PC-3 (cell line): ENCODE measurements at regions not wholly inside any gene's neighbourhood (a gene's known extent, or its start where the extent isn't known, plus 50 kb on each side); places are given as distances from the start of the nearest gene placed in this dataset.
"Not testable (repeated sequence)": the region's sequence is repeated elsewhere in the genome, so short reads cannot be mapped to it uniquely, and the experiment has no call there.

Source experiments
- ATAC-seq: fragments of 200-7000 bp; cut with Tn5 transposase; 2 replicates; pipeline ENCODE4 v1.9.1; 2020; ENCODE audit warnings: mild to moderate bottlenecking, moderate library complexity
- BruUV-seq: library from RNA; stranded (reverse); fragments of 400-500 nt; replicated peaks from 2 replicates; lab custom pipeline; 2021; lab: Mats Ljungman, UMichigan
- CTCF ChIA-PET: fragments of 300-600 bp; sonication (Branson Sonifier 250); formaldehyde crosslinking; loops from one replicate; lab custom pipeline; 2022; ENCODE audit warnings: antibody characterized with exemption; lab: Charles Lee
- POLR2A ChIA-PET: fragments of 300-600 bp; sonication (Branson Sonifier 250); formaldehyde crosslinking; loops from one replicate; lab custom pipeline; 2022; ENCODE audit warnings: antibody characterized with exemption; ENCODE audit not compliant: unreplicated experiment; lab: Charles Lee
- DNase-seq: peaks from one replicate; pipeline ENCODE4 v3.0.0-alpha.2; 2015
- H2AFZ ChIP-seq: fragments of 300-600 bp; sonication (generic); 2 replicates; pipeline ENCODE4 v1.6.0; 2016; ENCODE audit warnings: antibody characterized with exemption, low read length
- H3F3A ChIP-seq: fragments of 300-600 bp; sonication (generic); one replicate; pipeline ENCODE4 v1.6.0; 2017; ENCODE audit warnings: antibody characterized with exemption, low read length, control low read depth, mild to moderate bottlenecking; ENCODE audit not compliant: unreplicated experiment
- H3K27ac ChIP-seq: fragments of 300-600 bp; sonication (generic); 2 replicates; pipeline ENCODE4 v1.5.1; 2016; ENCODE audit warnings: mild to moderate bottlenecking, low read length
- H3K27me3 ChIP-seq: fragments of 300-600 bp; sonication (generic); 2 replicates; pipeline ENCODE4 v1.6.1; 2016; ENCODE audit warnings: low read length, mixed read lengths
- H3K36me3 ChIP-seq: fragments of 300-600 bp; sonication (generic); 2 replicates; pipeline ENCODE4 v1.6.1; 2016; ENCODE audit warnings: low read depth, mixed run types, low read length, mixed read lengths
- H3K4me1 ChIP-seq: fragments of 300-600 bp; sonication (generic); 2 replicates; pipeline ENCODE4 v1.5.1; 2016; ENCODE audit warnings: low read length; ENCODE audit not compliant: insufficient read depth
- H3K4me2 ChIP-seq: fragments of 300-600 bp; sonication (generic); 2 replicates; pipeline ENCODE4 v1.6.0; 2016; ENCODE audit warnings: low read length
- H3K4me3 ChIP-seq: fragments of 300-600 bp; sonication (generic); 2 replicates; pipeline ENCODE4 v1.5.1; 2016; ENCODE audit warnings: mild to moderate bottlenecking, low read length, mixed read lengths
- H3K79me2 ChIP-seq: fragments of 300-600 bp; sonication (generic); 2 replicates; pipeline ENCODE4 v1.6.1; 2017; ENCODE audit warnings: low read length, mixed read lengths
- H3K9ac ChIP-seq: fragments of 300-600 bp; sonication (generic); 2 replicates; pipeline ENCODE4 v1.6.0; 2016; ENCODE audit warnings: mild to moderate bottlenecking, low read length
- H3K9me2 ChIP-seq: fragments of 300-600 bp; sonication (generic); replicated peaks from 2 replicates; pipeline ENCODE4 v1.6.1; 2016; ENCODE audit warnings: mixed run types, low read length, mixed read lengths
- H3K9me3 ChIP-seq: fragments of 300-600 bp; sonication (generic); 2 replicates; pipeline ENCODE4 v1.6.1; 2016; ENCODE audit warnings: low read length, mixed read lengths
- H4K20me1 ChIP-seq: fragments of 300-600 bp; sonication (generic); 2 replicates; pipeline ENCODE4 v1.6.1; 2016; ENCODE audit warnings: low read length, mixed read lengths
- EZH2 ChIP-seq: fragments of 300-600 bp; sonication (generic); IDR thresholded peaks from one replicate; pipeline ENCODE4 v1.6.1; 2017; ENCODE audit warnings: antibody characterized with exemption, mild to moderate bottlenecking, low read length; ENCODE audit not compliant: unreplicated experiment
- EZH2phosphoT487 ChIP-seq: fragments of 300-600 bp; sonication (generic); IDR thresholded peaks from 2 replicates; pipeline ENCODE4 v1.6.1; 2018; ENCODE audit warnings: mild to moderate bottlenecking, antibody characterized with exemption, low read length, borderline replicate concordance
- intact Hi-C: fragments of 100-400 bp; cut with micrococcal nuclease; formaldehyde crosslinking; loops from 2 replicates; pipeline ENCODE4 v1.9.0; 2023
- TF ChIP-seq, protein P1 (sequence below): fragments of 300-600 bp; sonication (generic); conservative IDR thresholded peaks from 2 replicates; pipeline ENCODE4 v1.5.1; 2017; ENCODE audit warnings: antibody characterized with exemption, low read depth, mild to moderate bottlenecking, low read length

DNA sequence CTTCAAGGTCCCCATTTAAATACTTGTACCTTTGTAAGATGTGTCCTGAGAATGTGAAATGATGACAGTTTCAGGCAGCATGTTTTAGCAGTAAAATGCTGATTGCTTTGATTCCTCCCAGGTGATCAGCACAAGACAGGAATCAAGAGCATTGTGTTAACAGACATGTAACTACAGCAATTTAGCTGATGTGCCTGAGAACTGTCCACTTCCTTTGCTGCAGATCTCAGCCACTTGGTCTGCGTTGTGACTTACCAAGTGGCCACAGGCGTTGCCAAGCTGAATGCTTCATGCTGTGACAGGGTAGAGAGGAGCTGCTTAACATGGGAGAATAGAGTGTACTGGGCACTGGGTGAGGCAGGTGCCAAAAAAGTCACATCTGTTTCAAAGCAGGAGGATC is 767.0 kb upstream of the POU3F2 start:
- no peak for ATAC-seq
- POLR2A ChIA-PET: no interaction called here
- peaks cover 4% of the 10 kb centered on the region; the same call in 1 of the 2 replicates for H3K27me3 ChIP-seq
- no peaks in the 10 kb centered on the region for H3K36me3 ChIP-seq
- no peaks in the 10 kb centered on the region for H3K9me3 ChIP-seq
- no peak overlapping the region for H3K27ac ChIP-seq
- H3K4me2 ChIP-seq: no peak overlapping the region
- no peaks in the 10 kb centered on the region for H3K79me2 ChIP-seq
- TF ChIP-seq, protein P1, sequence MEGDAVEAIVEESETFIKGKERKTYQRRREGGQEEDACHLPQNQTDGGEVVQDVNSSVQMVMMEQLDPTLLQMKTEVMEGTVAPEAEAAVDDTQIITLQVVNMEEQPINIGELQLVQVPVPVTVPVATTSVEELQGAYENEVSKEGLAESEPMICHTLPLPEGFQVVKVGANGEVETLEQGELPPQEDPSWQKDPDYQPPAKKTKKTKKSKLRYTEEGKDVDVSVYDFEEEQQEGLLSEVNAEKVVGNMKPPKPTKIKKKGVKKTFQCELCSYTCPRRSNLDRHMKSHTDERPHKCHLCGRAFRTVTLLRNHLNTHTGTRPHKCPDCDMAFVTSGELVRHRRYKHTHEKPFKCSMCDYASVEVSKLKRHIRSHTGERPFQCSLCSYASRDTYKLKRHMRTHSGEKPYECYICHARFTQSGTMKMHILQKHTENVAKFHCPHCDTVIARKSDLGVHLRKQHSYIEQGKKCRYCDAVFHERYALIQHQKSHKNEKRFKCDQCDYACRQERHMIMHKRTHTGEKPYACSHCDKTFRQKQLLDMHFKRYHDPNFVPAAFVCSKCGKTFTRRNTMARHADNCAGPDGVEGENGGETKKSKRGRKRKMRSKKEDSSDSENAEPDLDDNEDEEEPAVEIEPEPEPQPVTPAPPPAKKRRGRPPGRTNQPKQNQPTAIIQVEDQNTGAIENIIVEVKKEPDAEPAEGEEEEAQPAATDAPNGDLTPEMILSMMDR: no peak
- TF ChIP-seq EZH2 (no peak), EZH2phosphoT487 (no peak)
- H3K9ac ChIP-seq: no peak overlapping the region
- CTCF ChIA-PET: no interaction called here
- H3K9me2 ChIP-seq: no peaks in the 10 kb centered on the region
- no peak overlapping the region for H2AFZ ChIP-seq
- no peaks in the 10 kb centered on the region for H3K4me1 ChIP-seq
- H3K4me3 ChIP-seq: no peak overlapping the region
- no peaks in the 10 kb centered on the region for H4K20me1 ChIP-seq
- intact Hi-C loops: no loop called here
- no peaks in the 10 kb centered on the region for H3F3A ChIP-seq
- DNase-seq: no peak
- BruUV-seq: no TSS peak

GRCh38 chr6:98088537-98088936 is 745.8 kb upstream of the POU3F2 start:
- H3K9me3 ChIP-seq, H3K9me2 ChIP-seq, H3K27ac ChIP-seq, BruUV-seq, DNase-seq, H3K36me3 ChIP-seq, H3K9ac ChIP-seq, intact Hi-C loops, CTCF ChIA-PET, H3K4me2 ChIP-seq, H3K4me3 ChIP-seq, H3F3A ChIP-seq, H3K4me1 ChIP-seq, H3K27me3 ChIP-seq, H4K20me1 ChIP-seq, POLR2A ChIA-PET, H2AFZ ChIP-seq, H3K79me2 ChIP-seq, ATAC-seq: not testable (repeated sequence)

DNA sequence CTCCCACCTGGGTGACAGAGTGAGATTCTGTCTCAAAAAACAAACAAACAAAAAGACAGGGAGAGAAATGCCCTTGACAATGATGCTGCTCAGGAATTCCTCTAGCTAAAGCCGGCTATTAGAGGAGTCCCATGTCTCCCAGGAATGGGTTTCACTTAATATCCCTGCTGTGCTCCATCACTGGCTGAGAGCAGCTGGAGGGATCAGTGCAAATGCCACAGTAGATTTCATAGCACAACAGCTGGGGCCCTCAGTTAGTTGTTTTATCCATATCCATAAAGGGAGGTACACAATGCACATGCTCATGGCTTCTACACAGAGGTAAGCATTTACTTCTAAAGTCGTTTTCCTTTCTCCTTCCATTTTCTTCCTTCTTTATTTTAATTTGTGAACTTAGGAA is 742.0 kb upstream of the POU3F2 start:
- H3K36me3 ChIP-seq: no peaks in the 10 kb centered on the region
- CTCF ChIA-PET: no interaction called here
- H3K79me2 ChIP-seq: no peaks in the 10 kb centered on the region
- intact Hi-C loops: no loop called here
- TF ChIP-seq, protein P1: no peak
- no peak for TF ChIP-seq EZH2
- no peak for TF ChIP-seq EZH2phosphoT487
- no peak overlapping the region for H3K9ac ChIP-seq
- H3K27ac ChIP-seq: no peak overlapping the region
- peaks cover 8% of the 10 kb centered on the region for H3K4me1 ChIP-seq
- BruUV-seq: no TSS peak
- POLR2A ChIA-PET: no interaction called here
- H3K9me2 ChIP-seq: no peaks in the 10 kb centered on the region
- H4K20me1 ChIP-seq: no peaks in the 10 kb centered on the region
- DNase-seq (no peak), ATAC-seq (no peak)
- no peak overlapping the region for H3K4me2 ChIP-seq
- no peaks in the 10 kb centered on the region for H3K9me3 ChIP-seq
- no peak overlapping the region for H3K4me3 ChIP-seq
- no peak overlapping the region for H2AFZ ChIP-seq
- no peaks in the 10 kb centered on the region for H3F3A ChIP-seq
- H3K27me3 ChIP-seq: no peaks in the 10 kb centered on the region
